B cell (primary cell): ENCODE measurements at regions not wholly inside any gene's neighbourhood (a gene's known extent, or its start where the extent isn't known, plus 50 kb on each side); places are given as distances from the start of the nearest gene placed in this dataset.

ENCODE experiments used
- ATAC-seq: fragments of 200-7000 bp; cut with Tn5 transposase; one replicate; pipeline ENCODE4 v1.10.0; 2021; ENCODE audit warnings: low read depth, mild to moderate bottlenecking, moderate number of reproducible peaks, moderate library complexity
- CTCF ChIA-PET: fragments of 350-600 bp; sonication (Branson Sonifier 250); formaldehyde crosslinking; loops from one replicate; lab custom pipeline; 2021; ENCODE audit warnings: antibody characterized with exemption, inconsistent platforms; lab: Charles Lee
- POLR2A ChIA-PET: fragments of 350-600 bp; sonication (Branson Sonifier 250); formaldehyde crosslinking; loops from one replicate; lab custom pipeline; 2021; ENCODE audit warnings: antibody characterized with exemption; lab: Charles Lee
- DNase-seq: peaks from one replicate; pipeline ENCODE4 v3.0.0; 2013
- H2AFZ ChIP-seq: 2 replicates; pipeline ENCODE4 v1.6.1; 2012; ENCODE audit warnings: mild to moderate bottlenecking, low read depth, low read length; ENCODE audit not compliant: insufficient read depth, poor library complexity, severe bottlenecking
- H3K27ac ChIP-seq, 2 donors: 1 replicate in 1 of 2; 2 replicates in 1 of 2; pipeline ENCODE4 v1.5.1; 2012 to 2013; ENCODE audit warnings: low read length in 2 of 2, mild to moderate bottlenecking in 2 of 2, moderate library complexity in 1 of 2
- H3K27me3 ChIP-seq, 4 experiments: fragments of 200-600 bp in 1 of 4; sonication (generic) in 1 of 4; replicated peaks in 1 of 4; 1 replicate in 2 of 4; 2 replicates in 2 of 4; pipeline versions ENCODE4 v1.6.1 to v1.7.0; 2013 to 2016; ENCODE audit warnings: low read length in 3 of 4, mild to moderate bottlenecking in 2 of 4, mixed read lengths in 1 of 4, moderate library complexity in 1 of 4; ENCODE audit not compliant: insufficient read depth in 4 of 4, control insufficient read depth in 3 of 4; ENCODE audit errors: control extremely low read depth in 1 of 4
- H3K36me3 ChIP-seq, 2 experiments: replicated peaks in 1 of 2; 1 replicate in 1 of 2; 2 replicates in 1 of 2; pipeline versions ENCODE4 v1.6.1 to v1.7.1; 2013; ENCODE audit warnings: low read length in 1 of 2; ENCODE audit not compliant: insufficient read depth in 2 of 2, control insufficient read depth in 1 of 2; ENCODE audit errors: control extremely low read depth in 1 of 2, extremely low read depth in 1 of 2
- H3K4me1 ChIP-seq, 2 donors: fragments of 200-600 bp in 1 of 2; sonication (generic) in 1 of 2; 1 replicate in 1 of 2; 2 replicates in 1 of 2; pipeline versions ENCODE4 v1.5.1 to v1.6.1; 2013 to 2017; ENCODE audit warnings: low read length in 2 of 2; ENCODE audit not compliant: control insufficient read depth in 2 of 2, insufficient read depth in 2 of 2
- H3K4me2 ChIP-seq: replicated peaks from 2 replicates; pipeline ENCODE3; 2012; ENCODE audit warnings: mild to moderate bottlenecking, low read depth, low read length; ENCODE audit not compliant: poor library complexity, severe bottlenecking
- H3K4me3 ChIP-seq, 5 experiments: fragments of 200-600 bp in 1 of 5; sonication (generic) in 1 of 5; 1 replicate in 3 of 5; 2 replicates in 2 of 5; pipeline versions ENCODE4 v1.5.1 to v1.7.0; 2011 to 2016; ENCODE audit warnings: low read length in 4 of 5, mild to moderate bottlenecking in 4 of 5, low read depth in 2 of 5, control low read depth in 1 of 5, moderate library complexity in 1 of 5; ENCODE audit not compliant: insufficient read depth in 1 of 5; ENCODE audit errors: control extremely low read depth in 1 of 5, extremely low read depth in 1 of 5
- H3K79me2 ChIP-seq: fragments of 200-600 bp; sonication (generic); one replicate; pipeline ENCODE4 v1.6.0; 2016; ENCODE audit warnings: low read length; ENCODE audit not compliant: control insufficient read depth, insufficient read depth
- H3K9ac ChIP-seq: fragments of 200-600 bp; sonication (generic); 2 replicates; pipeline ENCODE4 v1.6.1; 2017; ENCODE audit warnings: mild to moderate bottlenecking, low read length, moderate library complexity
- H3K9me3 ChIP-seq, 3 donors: one replicate each; pipeline versions ENCODE4 v1.6.1 to v1.7.1; 2013; ENCODE audit warnings: low read length in 2 of 3; ENCODE audit not compliant: control insufficient read depth in 2 of 3, insufficient read depth in 1 of 3; ENCODE audit errors: control extremely low read depth in 1 of 3
- H4K20me1 ChIP-seq: 2 replicates; pipeline ENCODE4 v1.6.0; 2012; ENCODE audit warnings: mild to moderate bottlenecking, low read length; ENCODE audit not compliant: insufficient read depth, control insufficient read depth, poor library complexity, severe bottlenecking
- H3K27ac Mint-ChIP-seq: one replicate; pipeline ENCODE4 v1.8.0; 2021; ENCODE audit warnings: mixed read lengths
- H3K27me3 Mint-ChIP-seq: one replicate; pipeline ENCODE4 v1.8.0; 2021; ENCODE audit warnings: mixed read lengths
- H3K4me1 Mint-ChIP-seq: one replicate; pipeline ENCODE4 v1.8.0; 2021; ENCODE audit warnings: mixed read lengths
- H3K4me3 Mint-ChIP-seq: one replicate; pipeline ENCODE4 v1.8.0; 2021; ENCODE audit warnings: mixed read lengths
- H3K9me3 Mint-ChIP-seq: one replicate; pipeline ENCODE4 v1.8.0; 2022; ENCODE audit warnings: mixed read lengths; ENCODE audit not compliant: insufficient read depth
- CTCF ChIP-seq: fragments of 200-600 bp; IDR thresholded peaks from one replicate; pipeline ENCODE4 v1.8.0; 2022; ENCODE audit warnings: antibody characterized with exemption, mild to moderate bottlenecking
- EZH2 ChIP-seq: IDR thresholded peaks from 2 replicates; pipeline ENCODE4 v1.6.1; 2012; ENCODE audit warnings: borderline replicate concordance, low read depth, mild to moderate bottlenecking, moderate library complexity, low read length; ENCODE audit not compliant: insufficient read depth, poor library complexity, severe bottlenecking
- WGBS: methylation state at CpG from one replicate; pipeline ENCODE4 v1.1.5; 2013; ENCODE audit warnings: missing lambda C conversion rate; ENCODE audit not compliant: insufficient coverage; 5-methylcytosine and 5-hydroxymethylcytosine counted together
- intact Hi-C: fragments of 100-400 bp; cut with micrococcal nuclease; formaldehyde crosslinking; loops from one replicate; pipeline ENCODE4 v1.10.0; 2022

GRCh38 chr5:133694181-133694831 lies 82.0 kb upstream of the FSTL4 start:
- Mint-ChIP-seq H3K4me1 (peaks cover 5% of the 10 kb centered on the region), H3K27ac (no peak overlapping the region), H3K9me3 (no peaks in the 10 kb centered on the region), H3K27me3 (peaks cover 20% of the 10 kb centered on the region), H3K4me3 (no peak overlapping the region)
- ChIA-PET CTCF (no interaction called here), POLR2A (no interaction called here)
- ATAC-seq, result no peak
- no peaks in the 10 kb centered on the region for H3K9me3 ChIP-seq
- no peaks in the 10 kb centered on the region for H4K20me1 ChIP-seq
- no peak overlapping the region for H2AFZ ChIP-seq
- H3K4me2 ChIP-seq, result no peak overlapping the region
- TF ChIP-seq CTCF (no peak), EZH2 (no peak)
- no peaks in the 10 kb centered on the region for H3K79me2 ChIP-seq
- peaks cover 0 to 2% (median 0%) of the 10 kb centered on the region in 4 experiments for H3K27me3 ChIP-seq
- intact Hi-C loops, result no loop called here
- no peak overlapping the region for H3K27ac ChIP-seq
- DNase-seq, result no peak
- H3K36me3 ChIP-seq, result no peaks in the 10 kb centered on the region
- no peak overlapping the region for H3K4me3 ChIP-seq
- H3K9ac ChIP-seq, result no peak overlapping the region
- peaks cover 0 to 10% of the 10 kb centered on the region in 2 donors for H3K4me1 ChIP-seq
- 81% methylated on average over 5 of the region's 6 CpGs for WGBS

GRCh38 chr5:133691448-133691847 lies 79.1 kb upstream of the FSTL4 start:
- no peaks in the 10 kb centered on the region for H3K4me1 ChIP-seq
- POLR2A ChIA-PET, result no interaction called here
- TF ChIP-seq CTCF (no peak), EZH2 (no peak)
- intact Hi-C loops, result no loop called here
- no peak overlapping the region for H3K9ac ChIP-seq
- no peaks in the 10 kb centered on the region for H3K9me3 ChIP-seq
- no peak overlapping the region for H3K4me3 ChIP-seq
- H3K9me3 Mint-ChIP-seq, result no peaks in the 10 kb centered on the region
- CTCF ChIA-PET, result no interaction called here
- H3K36me3 ChIP-seq, result no peaks in the 10 kb centered on the region
- no peak overlapping the region for H2AFZ ChIP-seq
- peaks cover 33% of the 10 kb centered on the region for H3K27me3 Mint-ChIP-seq
- no peaks in the 10 kb centered on the region for H3K4me1 Mint-ChIP-seq
- H3K27me3 ChIP-seq, result peaks cover 0 to 5% (median 1%) of the 10 kb centered on the region in 4 experiments
- ATAC-seq (no peak), DNase-seq (no peak)
- no peak overlapping the region for H3K4me3 Mint-ChIP-seq
- no peaks in the 10 kb centered on the region for H4K20me1 ChIP-seq
- no CpG with 5 or more reads among the region's 3 CpGs for WGBS
- no peak overlapping the region for H3K4me2 ChIP-seq
- H3K79me2 ChIP-seq, result no peaks in the 10 kb centered on the region
- H3K27ac ChIP-seq, result no peak overlapping the region
- H3K27ac Mint-ChIP-seq, result no peak overlapping the region
